Activated B cell treated with CpG ODN at 0.5 μM for 24 hours (primary cell): ENCODE measurements at regions not wholly inside any gene's neighbourhood (a gene's known extent, or its start where the extent isn't known, plus 50 kb on each side); places are given as distances from the start of the nearest gene placed in this dataset.

ENCODE experiments used
- ATAC-seq: fragments of 200-7000 bp; cut with Tn5 transposase; one replicate; pipeline ENCODE4 v1.10.0; 2021; ENCODE audit warnings: low read depth, mild to moderate bottlenecking, moderate library complexity
- CTCF ChIA-PET: fragments of 350-600 bp; sonication (Branson Sonifier 250); formaldehyde crosslinking; loops from one replicate; lab custom pipeline; 2021; ENCODE audit warnings: antibody characterized with exemption; lab: Charles Lee
- POLR2A ChIA-PET: fragments of 350-600 bp; sonication (Branson Sonifier 250); formaldehyde crosslinking; loops from one replicate; lab custom pipeline; 2021; ENCODE audit warnings: antibody characterized with exemption; lab: Charles Lee
- DNase-seq: peaks from one replicate; pipeline ENCODE4 v3.0.0; 2022
- H3K27ac Mint-ChIP-seq: one replicate; pipeline ENCODE4 v1.8.0; 2020; ENCODE audit warnings: mixed read lengths
- H3K27me3 Mint-ChIP-seq: one replicate; pipeline ENCODE4 v1.8.0; 2021; ENCODE audit warnings: mixed read lengths
- H3K36me3 Mint-ChIP-seq: one replicate; pipeline ENCODE4 v1.8.0; 2021; ENCODE audit warnings: low read depth, mixed read lengths
- H3K4me1 Mint-ChIP-seq: one replicate; pipeline ENCODE4 v1.8.0; 2021; ENCODE audit warnings: mixed read lengths
- H3K4me3 Mint-ChIP-seq: one replicate; pipeline ENCODE4 v1.8.0; 2020; ENCODE audit warnings: mild to moderate bottlenecking, mixed read lengths
- H3K9me3 Mint-ChIP-seq: one replicate; pipeline ENCODE4 v1.8.0; 2020; ENCODE audit warnings: mixed read lengths
- intact Hi-C: fragments of 100-400 bp; cut with micrococcal nuclease; formaldehyde crosslinking; loops from one replicate; pipeline ENCODE4 v1.15.1; 2024
- TF ChIP-seq, protein P1 (sequence below): fragments of 200-600 bp; IDR thresholded peaks from one replicate; pipeline ENCODE4 v1.8.0; 2022; ENCODE audit warnings: antibody characterized with exemption, mild to moderate bottlenecking

DNA sequence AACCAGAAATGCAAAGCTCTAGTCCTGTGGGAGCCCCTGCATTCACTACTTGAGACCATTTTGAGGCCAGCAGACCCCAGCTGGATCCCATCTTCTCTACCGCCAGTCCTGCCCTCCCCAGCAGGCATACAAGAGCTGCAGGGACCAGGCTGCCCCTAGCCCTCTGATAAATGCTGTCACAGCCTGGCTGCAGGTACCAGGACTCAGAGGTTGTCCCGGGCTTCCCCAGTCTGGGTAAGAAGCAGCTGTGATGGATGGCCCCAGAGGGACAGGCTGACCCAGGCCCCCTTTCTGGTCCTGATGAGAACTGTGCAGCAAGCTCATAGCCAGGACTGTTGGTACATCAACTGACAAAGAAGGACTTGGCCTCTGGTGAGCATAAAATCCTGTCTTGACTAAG, 132.9 kb upstream of the APCDD1 start:
- TF ChIP-seq, protein P1, sequence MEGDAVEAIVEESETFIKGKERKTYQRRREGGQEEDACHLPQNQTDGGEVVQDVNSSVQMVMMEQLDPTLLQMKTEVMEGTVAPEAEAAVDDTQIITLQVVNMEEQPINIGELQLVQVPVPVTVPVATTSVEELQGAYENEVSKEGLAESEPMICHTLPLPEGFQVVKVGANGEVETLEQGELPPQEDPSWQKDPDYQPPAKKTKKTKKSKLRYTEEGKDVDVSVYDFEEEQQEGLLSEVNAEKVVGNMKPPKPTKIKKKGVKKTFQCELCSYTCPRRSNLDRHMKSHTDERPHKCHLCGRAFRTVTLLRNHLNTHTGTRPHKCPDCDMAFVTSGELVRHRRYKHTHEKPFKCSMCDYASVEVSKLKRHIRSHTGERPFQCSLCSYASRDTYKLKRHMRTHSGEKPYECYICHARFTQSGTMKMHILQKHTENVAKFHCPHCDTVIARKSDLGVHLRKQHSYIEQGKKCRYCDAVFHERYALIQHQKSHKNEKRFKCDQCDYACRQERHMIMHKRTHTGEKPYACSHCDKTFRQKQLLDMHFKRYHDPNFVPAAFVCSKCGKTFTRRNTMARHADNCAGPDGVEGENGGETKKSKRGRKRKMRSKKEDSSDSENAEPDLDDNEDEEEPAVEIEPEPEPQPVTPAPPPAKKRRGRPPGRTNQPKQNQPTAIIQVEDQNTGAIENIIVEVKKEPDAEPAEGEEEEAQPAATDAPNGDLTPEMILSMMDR: no peak
- no peak overlapping the region for H3K4me3 Mint-ChIP-seq
- DNase-seq: no peak
- CTCF ChIA-PET: no interaction called here
- no peak for ATAC-seq
- H3K9me3 Mint-ChIP-seq: no peaks in the 10 kb centered on the region
- no peaks in the 10 kb centered on the region for H3K27me3 Mint-ChIP-seq
- H3K4me1 Mint-ChIP-seq: peaks cover 22% of the 10 kb centered on the region
- intact Hi-C loops: no loop called here
- H3K27ac Mint-ChIP-seq: no peak overlapping the region
- POLR2A ChIA-PET: no interaction called here
- no peaks in the 10 kb centered on the region for H3K36me3 Mint-ChIP-seq

DNA sequence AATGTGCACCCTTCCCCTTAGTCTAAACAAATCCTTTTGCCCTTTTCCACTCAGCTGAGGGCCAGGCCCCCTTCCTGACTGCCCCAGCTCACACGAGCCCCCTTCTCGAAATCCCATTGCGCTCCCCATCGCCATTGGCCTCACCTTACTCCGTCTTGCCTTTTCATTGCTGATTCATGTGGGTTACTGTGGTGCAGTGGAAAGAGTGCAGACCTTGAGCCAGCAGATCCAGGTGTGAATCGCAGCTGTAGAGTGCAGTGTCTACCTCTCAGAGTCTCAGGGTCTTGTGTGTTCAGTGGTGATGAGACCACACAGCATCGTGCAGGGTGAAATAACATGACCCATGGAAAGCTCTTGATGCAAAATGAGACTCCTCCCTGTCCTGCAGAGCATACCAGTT, 132.4 kb upstream of the APCDD1 start:
- CTCF ChIA-PET: no interaction called here
- DNase-seq (no peak), ATAC-seq (no peak)
- H3K27me3 Mint-ChIP-seq: no peaks in the 10 kb centered on the region
- H3K9me3 Mint-ChIP-seq: no peaks in the 10 kb centered on the region
- H3K36me3 Mint-ChIP-seq: no peaks in the 10 kb centered on the region
- intact Hi-C loops: no loop called here
- POLR2A ChIA-PET: no interaction called here
- H3K4me1 Mint-ChIP-seq: peaks cover 18% of the 10 kb centered on the region
- H3K4me3 Mint-ChIP-seq: no peak overlapping the region
- TF ChIP-seq, protein P1: no peak
- no peak overlapping the region for H3K27ac Mint-ChIP-seq

DNA sequence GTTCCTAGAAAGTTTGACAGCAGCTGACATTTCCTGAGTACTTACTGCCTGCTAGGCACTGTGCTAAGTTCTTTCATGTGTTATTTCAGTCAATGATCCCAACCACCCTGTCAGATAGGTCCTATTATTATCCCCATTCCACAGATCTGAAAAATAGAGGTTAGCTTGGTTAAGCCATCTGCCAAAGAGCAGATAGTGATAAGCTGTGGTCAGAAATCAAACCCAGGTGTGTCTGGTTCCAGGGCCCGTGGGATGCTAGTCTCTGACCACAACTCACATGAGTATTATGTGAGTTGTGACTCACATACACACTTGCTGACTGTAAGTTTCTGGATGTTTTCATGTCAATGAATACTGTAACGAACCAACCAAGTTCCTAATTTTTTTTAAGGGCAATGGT, 132.0 kb upstream of the APCDD1 start:
- TF ChIP-seq, protein P1: no peak
- peaks cover 13% of the 10 kb centered on the region for H3K4me1 Mint-ChIP-seq
- no peak overlapping the region for H3K4me3 Mint-ChIP-seq
- DNase-seq (no peak), ATAC-seq (no peak)
- H3K27ac Mint-ChIP-seq: no peak overlapping the region
- ChIA-PET POLR2A (no interaction called here), CTCF (no interaction called here)
- no peaks in the 10 kb centered on the region for H3K27me3 Mint-ChIP-seq
- intact Hi-C loops: no loop called here
- no peaks in the 10 kb centered on the region for H3K36me3 Mint-ChIP-seq
- H3K9me3 Mint-ChIP-seq: no peaks in the 10 kb centered on the region

DNA sequence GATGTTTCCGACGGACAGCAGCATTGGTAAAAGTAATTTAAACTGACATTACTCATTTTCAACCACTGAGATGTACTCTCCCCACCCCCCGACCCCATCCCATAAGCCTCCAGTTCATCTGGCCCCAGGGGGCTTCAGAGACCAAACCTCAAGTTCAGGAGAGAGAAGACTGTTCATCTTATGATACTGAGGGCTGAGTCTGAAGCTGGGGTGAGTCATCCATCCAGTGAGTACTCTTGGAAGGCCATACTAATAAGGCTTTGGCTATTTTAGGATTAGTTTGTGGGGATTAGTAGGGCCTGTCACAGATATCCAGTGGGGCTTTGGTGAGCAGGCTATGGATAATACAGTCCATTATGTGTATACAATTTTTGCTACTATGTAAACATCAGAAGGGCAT, 125.3 kb upstream of the APCDD1 start:
- ATAC-seq: no peak
- Mint-ChIP-seq H3K27ac (no peak overlapping the region), H3K4me1 (no peaks in the 10 kb centered on the region), H3K27me3 (peaks cover 2% of the 10 kb centered on the region), H3K9me3 (no peaks in the 10 kb centered on the region), H3K36me3 (no peaks in the 10 kb centered on the region), H3K4me3 (no peak overlapping the region)
- ChIA-PET CTCF (no interaction called here), POLR2A (no interaction called here)
- intact Hi-C loops: no loop called here
- TF ChIP-seq, protein P1: no peak
- DNase-seq: no peak

DNA sequence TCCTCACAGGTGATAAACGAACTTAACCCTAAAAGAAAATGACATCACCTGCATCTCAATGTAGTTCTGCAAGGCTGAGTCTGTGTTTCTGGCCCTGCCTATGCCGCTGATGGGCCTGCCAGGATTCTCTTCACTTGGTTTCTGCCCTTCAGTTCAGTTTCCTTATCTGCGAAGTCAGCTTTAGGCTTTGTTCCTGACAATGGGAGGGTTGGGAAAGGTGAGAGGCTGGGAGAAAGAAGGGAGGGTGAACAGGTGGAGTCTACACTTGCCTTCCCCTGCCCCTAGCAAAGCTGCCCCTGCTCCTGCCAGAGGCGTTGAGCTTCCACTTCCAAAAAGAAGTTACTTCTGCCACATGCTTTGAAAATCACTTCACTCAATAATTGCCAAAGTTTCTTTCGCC, 124.0 kb upstream of the APCDD1 start:
- CTCF ChIA-PET: no interaction called here
- Mint-ChIP-seq H3K36me3 (no peaks in the 10 kb centered on the region), H3K4me1 (no peaks in the 10 kb centered on the region), H3K27me3 (peaks cover 2% of the 10 kb centered on the region), H3K4me3 (no peak overlapping the region), H3K27ac (no peak overlapping the region), H3K9me3 (no peaks in the 10 kb centered on the region)
- POLR2A ChIA-PET: no interaction called here
- ATAC-seq (no peak), DNase-seq (no peak)
- TF ChIP-seq, protein P1: no peak
- intact Hi-C loops: no loop called here
